Spinal cord (tissue), 9 donors: ENCODE measurements at regions not wholly inside any gene's neighbourhood (a gene's known extent, or its start where the extent isn't known, plus 50 kb on each side); places are given as distances from the start of the nearest gene placed in this dataset.

Experiments
- DNase-seq, 6 donors: peaks; one replicate each; pipeline versions ENCODE4 v3.0.0 to v3.0.0-alpha.2; 2013 to 2015; ENCODE audit warnings: low spot score in 6 of 6, low read depth in 4 of 6
- H3K27ac ChIP-seq: one replicate; pipeline ENCODE4 v1.5.1; 2013; ENCODE audit warnings: low read depth, low read length, control low read depth
- H3K27me3 ChIP-seq: one replicate; pipeline ENCODE4 v1.6.1; 2013; ENCODE audit warnings: low read length; ENCODE audit not compliant: control insufficient read depth, insufficient read depth
- H3K36me3 ChIP-seq: one replicate; pipeline ENCODE4 v1.6.1; 2013; ENCODE audit warnings: low read length; ENCODE audit not compliant: control insufficient read depth, insufficient read depth
- H3K4me1 ChIP-seq: one replicate; pipeline ENCODE4 v1.6.1; 2013; ENCODE audit warnings: low read length; ENCODE audit not compliant: control insufficient read depth, insufficient read depth
- H3K4me3 ChIP-seq: one replicate; pipeline ENCODE4 v1.5.1; 2013; ENCODE audit warnings: low read depth, low read length, control low read depth
- H3K9me3 ChIP-seq: one replicate; pipeline ENCODE4 v1.6.1; 2013; ENCODE audit warnings: low read length; ENCODE audit not compliant: control insufficient read depth, insufficient read depth
- WGBS: methylation state at CpG from one replicate; pipeline ENCODE4 v1.1.5; 2013; ENCODE audit warnings: missing lambda C conversion rate; ENCODE audit not compliant: insufficient coverage; 5-methylcytosine and 5-hydroxymethylcytosine counted together
- donor health status: healthy.

GRCh38 chr2:64311191-64311910 lies 142.6 kb upstream of the LGALSL start:
- peak in 2 of 6 donors; percentile 38 to 40 for DNase-seq
- H3K27me3 ChIP-seq, result no peaks in the 10 kb centered on the region

GRCh38 chr2:64311948-64312621 lies 141.9 kb upstream of the LGALSL start:
- Histone ChIP-seq H3K27ac (peak overlapping the region; percentile 91), H3K4me3 (peak overlapping the region; percentile 7), H3K36me3 (no peaks in the 10 kb centered on the region), H3K9me3 (no peaks in the 10 kb centered on the region), H3K4me1 (peaks cover 29% of the 10 kb centered on the region), H3K27me3 (no peaks in the 10 kb centered on the region)
- DNase-seq, result peak in 3 of 6 donors; percentile 58 to 91 (median 91)
- WGBS, result 5% methylated on average over 12 of the region's 13 CpGs

More at GRCh38 chr2:64311191-64311910, 142.6 kb upstream of the LGALSL start:
- Histone ChIP-seq H3K27ac (peak overlapping the region; percentile 91), H3K4me3 (no peak overlapping the region), H3K9me3 (no peaks in the 10 kb centered on the region), H3K4me1 (peaks cover 29% of the 10 kb centered on the region), H3K36me3 (no peaks in the 10 kb centered on the region)
- 69% methylated on average over 11 of the region's 17 CpGs for WGBS

- Histone ChIP-seq H3K36me3 (no peaks in the 10 kb centered on the region), H3K9me3 (no peaks in the 10 kb centered on the region), H3K27ac (peak overlapping the region; percentile 91), H3K4me3 (peak overlapping the region; percentile 7), H3K4me1 (peaks cover 29% of the 10 kb centered on the region), H3K27me3 (no peaks in the 10 kb centered on the region)
- peak in 1 of 6 donors; percentile 32 for DNase-seq
- 75% methylated on average over 7 of the region's 13 CpGs for WGBS
Measured at GRCh38 chr2:64312622-64313397, 141.2 kb upstream of the LGALSL start.

- DNase-seq, result peak in 2 of 6 donors; percentile 52 to 81
Measured at GRCh38 chr2:64313398-64313723, 140.6 kb upstream of the LGALSL start.

GRCh38 chr2:64315291-64315960 lies 138.5 kb upstream of the LGALSL start:
- DNase-seq, result peak in 1 of 6 donors; percentile 86
- WGBS, result 86% methylated on average over 4 of the region's 6 CpGs

More at GRCh38 chr2:64313398-64313723, 140.6 kb upstream of the LGALSL start:
- 65% methylated on average over 3 of the region's 3 CpGs for WGBS
- no peak overlapping the region for H3K4me3 ChIP-seq
- H3K4me1 ChIP-seq, result peaks cover 29% of the 10 kb centered on the region
- H3K36me3 ChIP-seq, result no peaks in the 10 kb centered on the region
- H3K27ac ChIP-seq, result no peak overlapping the region
- H3K9me3 ChIP-seq, result no peaks in the 10 kb centered on the region
- H3K27me3 ChIP-seq, result no peaks in the 10 kb centered on the region

GRCh38 chr2:64317707-64318475 lies 136.1 kb upstream of the LGALSL start:
- WGBS, result 100% methylated on average over 1 of the region's 2 CpGs
- Histone ChIP-seq H3K27me3 (no peaks in the 10 kb centered on the region), H3K9me3 (no peaks in the 10 kb centered on the region), H3K27ac (no peak overlapping the region), H3K4me3 (no peak overlapping the region), H3K36me3 (no peaks in the 10 kb centered on the region), H3K4me1 (peaks cover 9% of the 10 kb centered on the region)
- no peak for DNase-seq

More at GRCh38 chr2:64315291-64315960, 138.5 kb upstream of the LGALSL start:
- Histone ChIP-seq H3K4me3 (no peak overlapping the region), H3K9me3 (no peaks in the 10 kb centered on the region), H3K27ac (no peak overlapping the region), H3K36me3 (no peaks in the 10 kb centered on the region), H3K27me3 (no peaks in the 10 kb centered on the region), H3K4me1 (peaks cover 28% of the 10 kb centered on the region)

- 75% methylated on average over 1 of the region's 1 CpG for WGBS
- no peak for DNase-seq
Measured at GRCh38 chr2:64318476-64318748, 135.6 kb upstream of the LGALSL start.

GRCh38 chr2:64319896-64320295 lies 134.1 kb upstream of the LGALSL start:
- Histone ChIP-seq H3K36me3 (no peaks in the 10 kb centered on the region), H3K27me3 (no peaks in the 10 kb centered on the region), H3K4me3 (no peak overlapping the region), H3K4me1 (peaks cover 6% of the 10 kb centered on the region), H3K9me3 (no peaks in the 10 kb centered on the region), H3K27ac (no peak overlapping the region)
- WGBS, result no CpG with 5 or more reads among the region's 3 CpGs
- DNase-seq, result no peak

More at GRCh38 chr2:64318476-64318748, 135.6 kb upstream of the LGALSL start:
- Histone ChIP-seq H3K27ac (no peak overlapping the region), H3K4me3 (no peak overlapping the region), H3K36me3 (no peaks in the 10 kb centered on the region), H3K4me1 (peaks cover 6% of the 10 kb centered on the region), H3K9me3 (no peaks in the 10 kb centered on the region), H3K27me3 (no peaks in the 10 kb centered on the region)

GRCh38 chr2:64322433-64322832 lies 131.5 kb upstream of the LGALSL start:
- H3K4me1 ChIP-seq, result peaks cover 8% of the 10 kb centered on the region
- no peaks in the 10 kb centered on the region for H3K36me3 ChIP-seq
- H3K9me3 ChIP-seq, result no peaks in the 10 kb centered on the region
- H3K27me3 ChIP-seq, result no peaks in the 10 kb centered on the region
- DNase-seq, result peak in 1 of 6 donors; percentile 10
- no peak overlapping the region for H3K4me3 ChIP-seq
- 53% methylated on average over 5 of the region's 5 CpGs for WGBS
- no peak overlapping the region for H3K27ac ChIP-seq
